ENCODE measurements at regions not wholly inside any gene's neighbourhood (a gene's known extent, or its start where the extent isn't known, plus 50 kb on each side); places are given as distances from the start of the nearest gene placed in this dataset.

GRCh38 chr2:204046145-204046544 lies 109.6 kb downstream of the ICOS start:
- Histone ChIP-seq H3K27ac (no peak overlapping the region), H3K4me1 (replicated peaks in 1 of 2) (no peaks in the 10 kb centered on the region), H3K36me3 (replicated peaks in 1 of 2) (no peaks in the 10 kb centered on the region), H3K9me3 (replicated peaks in 1 of 3) (no peaks in the 10 kb centered on the region), H3K4me3 (no peak overlapping the region), H3K27me3 (no peaks in the 10 kb centered on the region)
- no peak for DNase-seq
- WGBS, 4 donors: 89 to 100% (median 92%) methylated on average over 2 of the region's 2 CpGs
- intact Hi-C loops (cut with DNase I): no loop called here
- TF ChIP-seq CTCF (IDR thresholded peaks at IDR 0.05): no peak
- TF ChIP-seq POLR2A (IDR thresholded peaks at IDR 0.05): no peak

- no peak overlapping the region for H3K4me3 ChIP-seq
- intact Hi-C loops (cut with DNase I): no loop called here
- H3K36me3 ChIP-seq (replicated peaks in 1 of 2): no peaks in the 10 kb centered on the region
- H3K9me3 ChIP-seq (replicated peaks in 1 of 3): no peaks in the 10 kb centered on the region
- TF ChIP-seq CTCF (IDR thresholded peaks at IDR 0.05): no peak
- TF ChIP-seq POLR2A (IDR thresholded peaks at IDR 0.05): no peak
- H3K27ac ChIP-seq: no peak overlapping the region
- no peak for DNase-seq
- H3K27me3 ChIP-seq: no peaks in the 10 kb centered on the region
- no peaks in the 10 kb centered on the region for H3K4me1 ChIP-seq (replicated peaks in 1 of 2)
Observed at GRCh38 chr2:204049635-204050034, 113.1 kb downstream of the ICOS start.

GRCh38 chr2:204050681-204051080 lies 114.1 kb downstream of the ICOS start:
- Histone ChIP-seq H3K27me3 (no peaks in the 10 kb centered on the region), H3K9me3 (replicated peaks in 1 of 3) (no peaks in the 10 kb centered on the region), H3K27ac (no peak overlapping the region), H3K36me3 (replicated peaks in 1 of 2) (no peaks in the 10 kb centered on the region), H3K4me1 (replicated peaks in 1 of 2) (no peaks in the 10 kb centered on the region), H3K4me3 (no peak overlapping the region)
- DNase-seq: no peak
- 71 to 73% (median 73%) methylated on average over 5 of the region's 5 CpGs for WGBS, 4 donors
- TF ChIP-seq POLR2A (IDR thresholded peaks at IDR 0.05): no peak
- no peak for TF ChIP-seq CTCF (IDR thresholded peaks at IDR 0.05)
- intact Hi-C loops (cut with DNase I): no loop called here

- Histone ChIP-seq H3K4me1 (replicated peaks in 1 of 2) (no peaks in the 10 kb centered on the region), H3K4me3 (no peak overlapping the region), H3K36me3 (replicated peaks in 1 of 2) (no peaks in the 10 kb centered on the region), H3K27ac (no peak overlapping the region), H3K27me3 (no peaks in the 10 kb centered on the region), H3K9me3 (replicated peaks in 1 of 3) (no peaks in the 10 kb centered on the region)
- no peak for TF ChIP-seq POLR2A (IDR thresholded peaks at IDR 0.05)
- TF ChIP-seq CTCF (IDR thresholded peaks at IDR 0.05): peak in 1 of 6 experiments; percentile 16
- no peak for DNase-seq
- intact Hi-C loops (cut with DNase I): no loop called here
- 85 to 92% (median 89%) methylated on average over 4 of the region's 4 CpGs for WGBS, 4 donors
Observed at GRCh38 chr2:204051476-204051875, 114.9 kb downstream of the ICOS start.
